Activated CD8-positive, alpha-beta T cell treated with anti-CD3 and anti-CD28 coated beads for 36 hours (primary cell): ENCODE measurements at regions not wholly inside any gene's neighbourhood (a gene's known extent, or its start where the extent isn't known, plus 50 kb on each side); places are given as distances from the start of the nearest gene placed in this dataset.

Source experiments
- ATAC-seq: fragments of 200-7000 bp; cut with Tn5 transposase; one replicate; pipeline ENCODE4 v1.10.0; 2021; ENCODE audit warnings: mild to moderate bottlenecking, moderate library complexity
- CTCF ChIA-PET: fragments of 350-600 bp; sonication (Branson Sonifier 250); formaldehyde crosslinking; loops from one replicate; lab custom pipeline; 2021; ENCODE audit warnings: antibody characterized with exemption; lab: Charles Lee
- POLR2A ChIA-PET: fragments of 350-600 bp; sonication (Branson Sonifier 250); formaldehyde crosslinking; loops from one replicate; lab custom pipeline; 2021; ENCODE audit warnings: antibody characterized with exemption; lab: Charles Lee
- DNase-seq: peaks from one replicate; pipeline ENCODE4 v3.0.0-alpha.2; 2020
- H3K27ac Mint-ChIP-seq: one replicate; pipeline ENCODE4 v1.8.0; 2021; ENCODE audit warnings: mild to moderate bottlenecking, mixed read lengths
- H3K27me3 Mint-ChIP-seq: one replicate; pipeline ENCODE4 v1.8.0; 2021; ENCODE audit warnings: mixed read lengths
- H3K36me3 Mint-ChIP-seq: one replicate; pipeline ENCODE4 v1.8.0; 2021; ENCODE audit warnings: low read depth, mixed read lengths
- H3K4me1 Mint-ChIP-seq: one replicate; pipeline ENCODE4 v1.8.0; 2021; ENCODE audit warnings: low read depth, mixed read lengths
- H3K4me3 Mint-ChIP-seq: one replicate; pipeline ENCODE4 v1.8.0; 2021; ENCODE audit warnings: mild to moderate bottlenecking, moderate library complexity, mixed read lengths
- H3K9me3 Mint-ChIP-seq: one replicate; pipeline ENCODE4 v1.8.0; 2021; ENCODE audit warnings: mixed read lengths
- CTCF ChIP-seq: fragments of 200-600 bp; IDR thresholded peaks from one replicate; pipeline ENCODE4 v1.8.0; 2022; ENCODE audit warnings: antibody characterized with exemption, mild to moderate bottlenecking
- intact Hi-C: fragments of 100-400 bp; cut with micrococcal nuclease; formaldehyde crosslinking; loops from one replicate; pipeline ENCODE4 v1.10.0; 2022

- Mint-ChIP-seq H3K27me3 (peaks cover 4% of the 10 kb centered on the region), H3K9me3 (no peaks in the 10 kb centered on the region), H3K36me3 (no peaks in the 10 kb centered on the region), H3K4me1 (peaks cover 3% of the 10 kb centered on the region), H3K4me3 (no peak overlapping the region), H3K27ac (no peak overlapping the region)
- ATAC-seq = no peak
- no peak for DNase-seq
- no peak for TF ChIP-seq CTCF
- intact Hi-C loops = no loop called here
- ChIA-PET CTCF (no interaction called here), POLR2A (no interaction called here)
Measured at GRCh38 chr15:70185251-70185711, 87.6 kb upstream of the TLE3 start.

GRCh38 chr15:70182858-70183695, 85.4 kb upstream of the TLE3 start:
- H3K4me1 Mint-ChIP-seq = peaks cover 3% of the 10 kb centered on the region
- H3K9me3 Mint-ChIP-seq = no peaks in the 10 kb centered on the region
- H3K36me3 Mint-ChIP-seq = no peaks in the 10 kb centered on the region
- peaks cover 4% of the 10 kb centered on the region for H3K27me3 Mint-ChIP-seq
- intact Hi-C loops = no loop called here
- POLR2A ChIA-PET = no interaction called here
- ATAC-seq = no peak
- no peak overlapping the region for H3K4me3 Mint-ChIP-seq
- no peak for DNase-seq
- no peak overlapping the region for H3K27ac Mint-ChIP-seq
- TF ChIP-seq CTCF = no peak
- CTCF ChIA-PET = no interaction called here

- Mint-ChIP-seq H3K4me1 (peaks cover 3% of the 10 kb centered on the region), H3K4me3 (no peak overlapping the region), H3K36me3 (no peaks in the 10 kb centered on the region), H3K27me3 (peaks cover 4% of the 10 kb centered on the region), H3K9me3 (no peaks in the 10 kb centered on the region), H3K27ac (no peak overlapping the region)
- ChIA-PET CTCF (no interaction called here), POLR2A (no interaction called here)
- intact Hi-C loops = no loop called here
- ATAC-seq (no peak), DNase-seq (no peak)
- no peak for TF ChIP-seq CTCF
Measured at GRCh38 chr15:70181626-70182255, 84.0 kb upstream of the TLE3 start.

- DNase-seq (no peak), ATAC-seq (no peak)
- peaks cover 4% of the 10 kb centered on the region for H3K27me3 Mint-ChIP-seq
- POLR2A ChIA-PET = no interaction called here
- no peak overlapping the region for H3K27ac Mint-ChIP-seq
- TF ChIP-seq CTCF = no peak
- intact Hi-C loops = no loop called here
- H3K4me3 Mint-ChIP-seq = no peak overlapping the region
- H3K4me1 Mint-ChIP-seq = peaks cover 3% of the 10 kb centered on the region
- H3K9me3 Mint-ChIP-seq = no peaks in the 10 kb centered on the region
- CTCF ChIA-PET = no interaction called here
- H3K36me3 Mint-ChIP-seq = no peaks in the 10 kb centered on the region
Measured at GRCh38 chr15:70180186-70180875, 82.6 kb upstream of the TLE3 start.
